Neural cell (in vitro differentiated cells): ENCODE measurements at regions not wholly inside any gene's neighbourhood (a gene's known extent, or its start where the extent isn't known, plus 50 kb on each side); places are given as distances from the start of the nearest gene placed in this dataset.

Source experiments
- H2AFZ ChIP-seq: fragments of 200-600, 300-800 bp; sonication (generic), shearing (Covaris generic); 2 replicates; pipeline ENCODE4 v1.6.0; 2014; ENCODE audit warnings: low read depth, mild to moderate bottlenecking, antibody characterized with exemption, low read length, moderate library complexity
- H3F3A ChIP-seq: fragments of 200-600 bp; shearing (Covaris generic); 2 replicates; pipeline ENCODE4 v1.6.1; 2016; ENCODE audit warnings: mild to moderate bottlenecking, moderate library complexity, mixed read lengths, antibody characterized with exemption, low read length; ENCODE audit not compliant: insufficient read depth, poor library complexity, severe bottlenecking
- H3K27ac ChIP-seq: fragments of 200-600, 300-800 bp; sonication (generic), shearing (Covaris generic); 2 replicates; pipeline ENCODE4 v1.5.1; 2014; ENCODE audit warnings: mild to moderate bottlenecking, low read length, moderate library complexity
- H3K27me3 ChIP-seq: fragments of 300-800, 200-600 bp; sonication (generic), shearing (Covaris generic); 2 replicates; pipeline ENCODE4 v1.6.0; 2014; ENCODE audit warnings: mild to moderate bottlenecking, low read depth, low read length, moderate library complexity; ENCODE audit not compliant: insufficient read depth
- H3K36me3 ChIP-seq: fragments of 300-800, 200-600 bp; sonication (generic), shearing (Covaris generic); 2 replicates; pipeline ENCODE4 v1.5.1; 2014; ENCODE audit warnings: mild to moderate bottlenecking, antibody characterized with exemption, low read length, moderate library complexity; ENCODE audit not compliant: insufficient read depth
- H3K4me2 ChIP-seq: fragments of 300-800, 200-600 bp; sonication (generic), shearing (Covaris generic); 2 replicates; pipeline ENCODE4 v1.6.0; 2014; ENCODE audit warnings: mild to moderate bottlenecking, low read length
- H3K4me3 ChIP-seq: fragments of 300-800, 200-600 bp; sonication (generic), shearing (Covaris generic); 2 replicates; pipeline ENCODE4 v1.5.1; 2014; ENCODE audit warnings: mild to moderate bottlenecking, low read length, moderate library complexity
- H3K79me2 ChIP-seq: fragments of 200-600 bp; shearing (Covaris generic); replicated peaks from 2 replicates; pipeline ENCODE4 v1.6.0; 2014; ENCODE audit warnings: mild to moderate bottlenecking, low read length, moderate library complexity; ENCODE audit not compliant: insufficient read depth
- H3K9ac ChIP-seq: fragments of 300-800, 200-600 bp; sonication (generic), shearing (Covaris generic); 2 replicates; pipeline ENCODE4 v1.6.1; 2016; ENCODE audit warnings: mild to moderate bottlenecking, low read length, mixed read lengths
- H3K9me2 ChIP-seq: fragments of 200-600 bp; shearing (Covaris generic); 2 replicates; pipeline ENCODE4 v1.6.1; 2016; ENCODE audit warnings: mild to moderate bottlenecking, low read length, mixed read lengths; ENCODE audit not compliant: insufficient read depth
- H3K9me3 ChIP-seq: fragments of 200-600, 300-800 bp; sonication (generic), shearing (Covaris generic); 2 replicates; pipeline ENCODE4 v1.6.1; 2016; ENCODE audit warnings: mild to moderate bottlenecking, mixed run types, low read length, moderate library complexity, mixed read lengths
- H4K20me1 ChIP-seq: fragments of 200-600 bp; shearing (Covaris generic); 2 replicates; pipeline ENCODE4 v1.6.1; 2016; ENCODE audit warnings: mild to moderate bottlenecking, mixed run types; ENCODE audit not compliant: insufficient read depth
- EP300 ChIP-seq: fragments of 450-650 bp; conservative IDR thresholded peaks from 2 replicates; pipeline ENCODE4 v1.6.1; 2014; ENCODE audit warnings: antibody characterized with exemption, mild to moderate bottlenecking, moderate library complexity; ENCODE audit not compliant: poor library complexity, severe bottlenecking
- EZH2 ChIP-seq: fragments of 200-600, 300-800 bp; shearing (Covaris generic), sonication (generic); IDR thresholded peaks from 2 replicates; pipeline ENCODE4 v1.6.1; 2014; ENCODE audit warnings: antibody characterized with exemption, low read length, borderline replicate concordance, mild to moderate bottlenecking; ENCODE audit not compliant: insufficient read depth, poor library complexity, severe bottlenecking
- MXI1 ChIP-seq: fragments of 450-650 bp; conservative IDR thresholded peaks from 2 replicates; pipeline ENCODE4 v1.6.1; 2014; ENCODE audit warnings: antibody characterized with exemption, mild to moderate bottlenecking; ENCODE audit not compliant: poor library complexity, severe bottlenecking
- POLR2AphosphoS5 ChIP-seq: IDR thresholded peaks from 2 replicates; pipeline ENCODE4 v1.6.1; 2012
- RAD21 ChIP-seq: fragments of 450-650 bp; conservative IDR thresholded peaks from 2 replicates; pipeline ENCODE4 v1.6.1; 2014; ENCODE audit warnings: antibody characterized with exemption, mild to moderate bottlenecking, moderate library complexity
- SMC3 ChIP-seq: fragments of 450-650 bp; conservative IDR thresholded peaks from 2 replicates; pipeline ENCODE4 v1.6.1; 2014; ENCODE audit warnings: antibody characterized with exemption, mild to moderate bottlenecking, moderate library complexity; ENCODE audit not compliant: poor library complexity
- TAF1 ChIP-seq: IDR thresholded peaks from 2 replicates; pipeline ENCODE4 v1.6.1; 2012; ENCODE audit warnings: low read depth
- TF ChIP-seq, protein P1 (sequence below): IDR thresholded peaks from 2 replicates; pipeline ENCODE4 v1.6.1; 2012; ENCODE audit warnings: borderline replicate concordance
- TF ChIP-seq, protein P2 (sequence below): fragments of 450-650 bp; IDR thresholded peaks from 2 replicates; pipeline ENCODE4 v1.5.1; 2014; ENCODE audit warnings: antibody characterized with exemption, mild to moderate bottlenecking, moderate library complexity; ENCODE audit not compliant: poor library complexity, severe bottlenecking

DNA sequence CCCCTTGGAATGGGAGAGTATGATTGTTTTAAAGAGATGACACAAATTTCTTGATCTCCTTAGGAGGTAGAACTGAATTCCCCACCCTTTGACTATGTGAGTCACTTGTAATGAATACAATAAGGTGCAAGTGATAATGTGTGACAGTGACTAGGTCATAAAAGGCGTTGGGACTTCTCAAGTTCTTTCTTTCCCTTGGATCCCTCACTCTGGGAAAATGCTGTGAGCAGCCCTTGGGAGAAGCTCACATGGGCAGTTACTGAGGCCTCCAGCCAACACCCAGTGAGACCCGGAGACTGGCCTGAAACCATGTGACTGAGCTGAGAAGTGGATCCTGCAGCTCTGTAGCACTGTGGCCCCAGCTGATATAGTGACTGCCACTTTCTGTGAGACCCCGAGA is 66.4 kb upstream of the FAM180A start:
- no peaks in the 10 kb centered on the region for H3K9me2 ChIP-seq

DNA sequence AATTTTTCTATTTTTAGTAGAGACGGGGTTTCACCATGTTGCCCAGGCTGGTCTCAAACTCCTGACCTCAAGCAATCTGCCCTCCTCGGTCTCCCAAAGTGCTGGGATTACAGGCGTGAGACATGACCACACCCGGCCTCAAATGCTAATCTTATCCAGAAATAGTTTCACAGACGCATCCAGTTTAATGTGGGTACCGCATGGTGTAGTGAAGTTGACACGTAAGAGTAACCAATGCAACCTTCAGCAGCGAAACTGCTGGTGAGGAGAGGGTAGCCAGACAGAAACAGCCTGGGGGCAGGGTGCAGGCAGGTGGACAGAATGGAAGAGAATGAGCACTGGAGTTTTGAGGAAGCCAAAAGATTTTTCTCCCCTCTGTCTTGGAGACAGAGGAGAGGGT is 63.5 kb upstream of the FAM180A start:
- no peak overlapping the region for H3K9ac ChIP-seq
- no peaks in the 10 kb centered on the region for H4K20me1 ChIP-seq
- TF ChIP-seq, protein P1, sequence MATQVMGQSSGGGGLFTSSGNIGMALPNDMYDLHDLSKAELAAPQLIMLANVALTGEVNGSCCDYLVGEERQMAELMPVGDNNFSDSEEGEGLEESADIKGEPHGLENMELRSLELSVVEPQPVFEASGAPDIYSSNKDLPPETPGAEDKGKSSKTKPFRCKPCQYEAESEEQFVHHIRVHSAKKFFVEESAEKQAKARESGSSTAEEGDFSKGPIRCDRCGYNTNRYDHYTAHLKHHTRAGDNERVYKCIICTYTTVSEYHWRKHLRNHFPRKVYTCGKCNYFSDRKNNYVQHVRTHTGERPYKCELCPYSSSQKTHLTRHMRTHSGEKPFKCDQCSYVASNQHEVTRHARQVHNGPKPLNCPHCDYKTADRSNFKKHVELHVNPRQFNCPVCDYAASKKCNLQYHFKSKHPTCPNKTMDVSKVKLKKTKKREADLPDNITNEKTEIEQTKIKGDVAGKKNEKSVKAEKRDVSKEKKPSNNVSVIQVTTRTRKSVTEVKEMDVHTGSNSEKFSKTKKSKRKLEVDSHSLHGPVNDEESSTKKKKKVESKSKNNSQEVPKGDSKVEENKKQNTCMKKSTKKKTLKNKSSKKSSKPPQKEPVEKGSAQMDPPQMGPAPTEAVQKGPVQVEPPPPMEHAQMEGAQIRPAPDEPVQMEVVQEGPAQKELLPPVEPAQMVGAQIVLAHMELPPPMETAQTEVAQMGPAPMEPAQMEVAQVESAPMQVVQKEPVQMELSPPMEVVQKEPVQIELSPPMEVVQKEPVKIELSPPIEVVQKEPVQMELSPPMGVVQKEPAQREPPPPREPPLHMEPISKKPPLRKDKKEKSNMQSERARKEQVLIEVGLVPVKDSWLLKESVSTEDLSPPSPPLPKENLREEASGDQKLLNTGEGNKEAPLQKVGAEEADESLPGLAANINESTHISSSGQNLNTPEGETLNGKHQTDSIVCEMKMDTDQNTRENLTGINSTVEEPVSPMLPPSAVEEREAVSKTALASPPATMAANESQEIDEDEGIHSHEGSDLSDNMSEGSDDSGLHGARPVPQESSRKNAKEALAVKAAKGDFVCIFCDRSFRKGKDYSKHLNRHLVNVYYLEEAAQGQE, result no peak
- TF ChIP-seq EP300 (no peak), TAF1 (no peak), MXI1 (no peak), POLR2AphosphoS5 (no peak), RAD21 (no peak)
- TF ChIP-seq, protein P2, sequence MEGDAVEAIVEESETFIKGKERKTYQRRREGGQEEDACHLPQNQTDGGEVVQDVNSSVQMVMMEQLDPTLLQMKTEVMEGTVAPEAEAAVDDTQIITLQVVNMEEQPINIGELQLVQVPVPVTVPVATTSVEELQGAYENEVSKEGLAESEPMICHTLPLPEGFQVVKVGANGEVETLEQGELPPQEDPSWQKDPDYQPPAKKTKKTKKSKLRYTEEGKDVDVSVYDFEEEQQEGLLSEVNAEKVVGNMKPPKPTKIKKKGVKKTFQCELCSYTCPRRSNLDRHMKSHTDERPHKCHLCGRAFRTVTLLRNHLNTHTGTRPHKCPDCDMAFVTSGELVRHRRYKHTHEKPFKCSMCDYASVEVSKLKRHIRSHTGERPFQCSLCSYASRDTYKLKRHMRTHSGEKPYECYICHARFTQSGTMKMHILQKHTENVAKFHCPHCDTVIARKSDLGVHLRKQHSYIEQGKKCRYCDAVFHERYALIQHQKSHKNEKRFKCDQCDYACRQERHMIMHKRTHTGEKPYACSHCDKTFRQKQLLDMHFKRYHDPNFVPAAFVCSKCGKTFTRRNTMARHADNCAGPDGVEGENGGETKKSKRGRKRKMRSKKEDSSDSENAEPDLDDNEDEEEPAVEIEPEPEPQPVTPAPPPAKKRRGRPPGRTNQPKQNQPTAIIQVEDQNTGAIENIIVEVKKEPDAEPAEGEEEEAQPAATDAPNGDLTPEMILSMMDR, result no peak
- no peak overlapping the region for H2AFZ ChIP-seq
- H3K4me2 ChIP-seq, result no peak overlapping the region
- no peak overlapping the region for H3K4me3 ChIP-seq
- H3K79me2 ChIP-seq, result no peaks in the 10 kb centered on the region
- H3F3A ChIP-seq, result no peaks in the 10 kb centered on the region
- H3K9me3 ChIP-seq, result no peaks in the 10 kb centered on the region
- no peaks in the 10 kb centered on the region for H3K9me2 ChIP-seq
- H3K27me3 ChIP-seq, result no peaks in the 10 kb centered on the region
- H3K36me3 ChIP-seq, result no peaks in the 10 kb centered on the region
- H3K27ac ChIP-seq, result no peak overlapping the region

More for the DNA sequence above, 66.4 kb upstream of the FAM180A start:
- no peaks in the 10 kb centered on the region for H3K27me3 ChIP-seq
- TF ChIP-seq RAD21 (no peak), POLR2AphosphoS5 (no peak), TAF1 (no peak), EP300 (no peak), SMC3 (no peak), EZH2 (no peak), MXI1 (no peak)
- TF ChIP-seq, protein P1, result no peak
- TF ChIP-seq, protein P2, result no peak
- H2AFZ ChIP-seq, result no peak overlapping the region
- H3K9me3 ChIP-seq, result no peaks in the 10 kb centered on the region
- no peak overlapping the region for H3K4me2 ChIP-seq
- no peak overlapping the region for H3K9ac ChIP-seq
- no peak overlapping the region for H3K4me3 ChIP-seq
- H3K79me2 ChIP-seq, result no peaks in the 10 kb centered on the region
- no peaks in the 10 kb centered on the region for H4K20me1 ChIP-seq
- H3K36me3 ChIP-seq, result no peaks in the 10 kb centered on the region
- no peak overlapping the region for H3K27ac ChIP-seq
- H3F3A ChIP-seq, result no peaks in the 10 kb centered on the region
